H1 (cell line): ENCODE measurements at regions not wholly inside any gene's neighbourhood (a gene's known extent, or its start where the extent isn't known, plus 50 kb on each side); places are given as distances from the start of the nearest gene placed in this dataset.
"Not testable (repeated sequence)": the region's sequence is repeated elsewhere in the genome, so short reads cannot be mapped to it uniquely, and the experiment has no call there.

ENCODE experiments used
- CTCF ChIA-PET: fragments of 300-600 bp; sonication (Branson Sonifier 250); formaldehyde crosslinking; loops from one replicate; lab custom pipeline; 2021; ENCODE audit not compliant: partially characterized antibody; lab: Charles Lee
- POLR2A ChIA-PET: fragments of 300-600 bp; sonication (Branson Sonifier 250); formaldehyde crosslinking; loops from one replicate; lab custom pipeline; 2021; ENCODE audit warnings: inconsistent platforms; ENCODE audit not compliant: partially characterized antibody; lab: Charles Lee
- DNase-seq, 2 experiments: peaks; one replicate each; pipeline versions ENCODE4 v3.0.0 to v3.0.0-alpha.2; 2010 to 2022; ENCODE audit warnings: low spot score in 2 of 2, low read depth in 1 of 2, mixed read lengths in 1 of 2
- FAIRE-seq: peaks from 2 replicates; lab custom pipeline; 2011; peaks lifted over from hg19 to GRCh38; lab: Jason Lieb, UNC
- H2AFZ ChIP-seq: 2 replicates; pipeline ENCODE4 v1.8.1; 2012; ENCODE audit warnings: low read length, inconsistent platforms
- H2AK5ac ChIP-seq: 2 replicates; pipeline ENCODE4 v1.6.1; 2013; ENCODE audit warnings: low read depth, low read length
- H2BK120ac ChIP-seq: replicated peaks from 2 replicates; pipeline ENCODE3; 2013; ENCODE audit warnings: low read depth, low read length, inconsistent platforms
- H2BK12ac ChIP-seq: 2 replicates; pipeline ENCODE4 v1.6.1; 2013; ENCODE audit warnings: low read depth, low read length
- H2BK15ac ChIP-seq: 2 replicates; pipeline ENCODE4 v1.6.1; 2013; ENCODE audit warnings: low read length
- H2BK20ac ChIP-seq: 2 replicates; pipeline ENCODE4 v1.6.1; 2013; ENCODE audit warnings: low read length
- H2BK5ac ChIP-seq: 2 replicates; pipeline ENCODE4 v1.6.1; 2013; ENCODE audit warnings: low read depth, low read length
- H3K14ac ChIP-seq: 2 replicates; pipeline ENCODE4 v1.6.1; 2013; ENCODE audit warnings: inconsistent platforms; ENCODE audit not compliant: insufficient read length
- H3K18ac ChIP-seq: 2 replicates; pipeline ENCODE4 v1.6.1; 2013; ENCODE audit warnings: low read length; ENCODE audit errors: extremely low read depth
- H3K23ac ChIP-seq: 2 replicates; pipeline ENCODE4 v1.6.1; 2013; ENCODE audit warnings: inconsistent platforms; ENCODE audit not compliant: insufficient read length
- H3K23me2 ChIP-seq: 2 replicates; pipeline ENCODE4 v1.6.1; 2013; ENCODE audit warnings: low read depth, low read length
- H3K27ac ChIP-seq: 2 replicates; pipeline ENCODE4 v1.6.1; 2011; ENCODE audit warnings: low read depth, low read length, inconsistent platforms
- H3K27me3 ChIP-seq, 4 experiments: replicated peaks in 1 of 4; 1 replicate in 1 of 4; 2 replicates in 3 of 4; pipeline versions ENCODE4 v1.6.1 to v1.8.1; 2011 to 2013; ENCODE audit warnings: low read length in 3 of 4, mild to moderate bottlenecking in 3 of 4, inconsistent platforms in 2 of 4, mixed read lengths in 2 of 4, moderate library complexity in 1 of 4; ENCODE audit not compliant: control insufficient read depth in 3 of 4, insufficient read depth in 3 of 4; ENCODE audit errors: extremely low read depth in 1 of 4
- H3K36me3 ChIP-seq, 4 experiments: 2 replicates each; pipeline versions ENCODE4 v1.6.1 to v1.8.1; 2011 to 2013; ENCODE audit warnings: mild to moderate bottlenecking in 4 of 4, low read length in 3 of 4, moderate library complexity in 2 of 4, control low read depth in 1 of 4, inconsistent platforms in 1 of 4; ENCODE audit not compliant: insufficient read depth in 4 of 4, control insufficient read depth in 2 of 4
- H3K4ac ChIP-seq: replicated peaks from 2 replicates; pipeline ENCODE3; 2013; ENCODE audit warnings: low read length, low read depth, mixed read lengths, inconsistent platforms; ENCODE audit not compliant: insufficient read length
- H3K4me1 ChIP-seq, 4 experiments: replicated peaks in 1 of 4; 1 replicate in 1 of 4; 2 replicates in 3 of 4; pipeline versions ENCODE4 v1.6.1 to v1.8.1; 2011 to 2013; ENCODE audit warnings: low read length in 3 of 4, inconsistent platforms in 2 of 4, mixed read lengths in 1 of 4; ENCODE audit not compliant: insufficient read depth in 4 of 4, control insufficient read depth in 3 of 4
- H3K4me2 ChIP-seq, 2 experiments: 2 replicates each; pipeline versions ENCODE4 v1.6.1 to v1.8.1; 2011 to 2013; ENCODE audit warnings: low read depth in 2 of 2, low read length in 2 of 2, control low read depth in 1 of 2, inconsistent platforms in 1 of 2, mild to moderate bottlenecking in 1 of 2; ENCODE audit not compliant: insufficient read depth in 1 of 2
- H3K4me3 ChIP-seq, 4 experiments: fragments of 200-600, 300-600 bp in 1 of 4; sonication (generic), shearing (Covaris generic), sonication (Bioruptor Twin) in 1 of 4; 2 replicates each; pipeline versions ENCODE4 v1.5.1 to v1.8.1; 2011 to 2016; ENCODE audit warnings: low read length in 4 of 4, low read depth in 3 of 4, control low read depth in 2 of 4, inconsistent platforms in 2 of 4, mild to moderate bottlenecking in 2 of 4, mixed read lengths in 1 of 4, moderate library complexity in 1 of 4; ENCODE audit not compliant: insufficient read depth in 2 of 4; ENCODE audit errors: extremely low read depth in 1 of 4
- H3K56ac ChIP-seq: replicated peaks from 2 replicates; pipeline ENCODE3; 2013; ENCODE audit warnings: low read depth, mild to moderate bottlenecking, mixed read lengths, low read length, inconsistent platforms; ENCODE audit not compliant: insufficient read length
- H3K79me1 ChIP-seq: 2 replicates; pipeline ENCODE4 v1.6.1; 2013; ENCODE audit warnings: low read depth, low read length, control low read depth
- H3K79me2 ChIP-seq, 2 experiments: 2 replicates each; pipeline versions ENCODE4 v1.6.1 to v1.8.1; 2012 to 2013; ENCODE audit warnings: low read length in 2 of 2, mild to moderate bottlenecking in 2 of 2, inconsistent platforms in 1 of 2; ENCODE audit not compliant: insufficient read depth in 2 of 2, control insufficient read depth in 1 of 2
- H3K9ac ChIP-seq, 4 experiments: replicated peaks in 1 of 4; 1 replicate in 1 of 4; 2 replicates in 3 of 4; pipeline versions ENCODE4 v1.6.1 to v1.8.1; 2011 to 2013; ENCODE audit warnings: low read depth in 3 of 4, low read length in 3 of 4, control low read depth in 2 of 4, mild to moderate bottlenecking in 2 of 4, moderate library complexity in 2 of 4, inconsistent platforms in 1 of 4; ENCODE audit errors: extremely low read depth in 1 of 4
- H3K9me3 ChIP-seq, 2 experiments: 2 replicates each; pipeline versions ENCODE4 v1.6.1 to v1.8.1; 2012 to 2013; ENCODE audit warnings: mild to moderate bottlenecking in 2 of 2, moderate library complexity in 2 of 2, control low read depth in 1 of 2, inconsistent platforms in 1 of 2, low read depth in 1 of 2, low read length in 1 of 2, mixed read lengths in 1 of 2; ENCODE audit not compliant: insufficient read depth in 2 of 2
- H4K20me1 ChIP-seq, 2 experiments: replicated peaks in 1 of 2; 2 replicates each; pipeline versions ENCODE3 to v1.8.1; 2011 to 2013; ENCODE audit warnings: inconsistent platforms in 2 of 2, low read length in 2 of 2, mild to moderate bottlenecking in 1 of 2; ENCODE audit not compliant: insufficient read depth in 2 of 2, control insufficient read depth in 1 of 2
- H4K5ac ChIP-seq: 2 replicates; pipeline ENCODE4 v1.6.1; 2013; ENCODE audit warnings: low read length, low read depth, mixed read lengths, inconsistent platforms; ENCODE audit not compliant: insufficient read length
- H4K8ac ChIP-seq: 2 replicates; pipeline ENCODE4 v1.8.0; 2013; ENCODE audit warnings: mild to moderate bottlenecking, moderate library complexity, low read length, inconsistent platforms; ENCODE audit not compliant: insufficient read depth; ENCODE audit errors: extremely low read depth
- H4K91ac ChIP-seq: replicated peaks from 2 replicates; pipeline ENCODE3; 2013; ENCODE audit warnings: low read length, mixed read lengths, inconsistent platforms; ENCODE audit not compliant: insufficient read length
- WGBS, 2 experiments: shearing (Covaris generic) in 1 of 2; methylation state at CpG; one replicate each; pipeline versions ENCODE4 v1.1.6 to v1.1.7; 2013 to 2015; ENCODE audit warnings: low lambda C conversion rate in 2 of 2, mixed read lengths in 2 of 2, inconsistent platforms in 1 of 2, low coverage in 1 of 2, missing lambda C conversion rate in 1 of 2; ENCODE audit not compliant: insufficient replicate concordance in 2 of 2, insufficient coverage in 1 of 2, insufficient read length in 1 of 2; ENCODE audit errors: extremely low coverage in 1 of 2, missing lambda C conversion rate in 1 of 2; 5-methylcytosine and 5-hydroxymethylcytosine counted together

DNA sequence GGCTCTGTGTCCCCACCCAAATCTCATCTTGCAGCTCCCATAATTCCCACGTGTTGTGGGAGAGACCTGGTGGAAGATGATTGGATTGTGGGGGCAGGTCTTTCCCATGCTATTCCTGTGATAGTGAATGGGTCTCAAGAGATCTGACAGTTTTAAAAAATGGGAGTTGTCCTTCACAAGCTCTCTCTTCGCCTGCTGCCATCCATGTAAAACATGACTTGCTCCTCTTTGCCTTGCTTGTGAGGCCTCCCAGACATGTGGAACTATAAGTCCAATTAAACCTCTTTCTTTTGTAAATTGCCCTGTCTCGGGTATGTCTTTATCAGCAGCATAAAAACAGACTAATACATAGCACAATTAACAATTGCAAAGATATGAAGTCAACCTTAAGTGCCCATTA lies 201.5 kb downstream of the DUSP6 start:
- H2BK20ac ChIP-seq, H3K79me2 ChIP-seq, POLR2A ChIA-PET, H4K91ac ChIP-seq, H2BK5ac ChIP-seq, H4K20me1 ChIP-seq, H3K4me3 ChIP-seq, H3K56ac ChIP-seq, H3K18ac ChIP-seq, H2BK120ac ChIP-seq, H3K14ac ChIP-seq, H3K36me3 ChIP-seq, H3K4ac ChIP-seq, DNase-seq, H3K27me3 ChIP-seq, H3K79me1 ChIP-seq, H3K9me3 ChIP-seq, H3K23me2 ChIP-seq, H3K9ac ChIP-seq, H2BK15ac ChIP-seq, H2AK5ac ChIP-seq, FAIRE-seq, H3K4me1 ChIP-seq, H2AFZ ChIP-seq, H2BK12ac ChIP-seq, H3K23ac ChIP-seq, H3K27ac ChIP-seq, H3K4me2 ChIP-seq, H4K8ac ChIP-seq, H4K5ac ChIP-seq: not testable (repeated sequence)
- CTCF ChIA-PET = interaction anchor here (1.3 kb wide), 1 partner anchor 16 kb away, joined by 4 read pairs; no protein-coding TSS in a partner anchor
- 89% methylated on average over 3 of the region's 3 CpGs; no CpG with 5 or more reads in 1 of the 2 experiments for WGBS, 2 experiments
